Stimulated activated naive CD8-positive, alpha-beta T cell treated with anti-CD3 and anti-CD28 coated beads, Interleukin-15, amount 100 ng/mL, for 72 hours (primary cell): ENCODE measurements at regions not wholly inside any gene's neighbourhood (a gene's known extent, or its start where the extent isn't known, plus 50 kb on each side); places are given as distances from the start of the nearest gene placed in this dataset.
A peak's percentile ranks its signal among the peaks of the same experiment; 100 is the strongest.

Source experiments
- ATAC-seq: fragments of 150-1000 bp; cut with Tn5 transposase; 2 replicates; pipeline ENCODE4 v1.10.0; 2021; ENCODE audit warnings: mild to moderate bottlenecking, moderate library complexity
- DNase-seq, 2 donors: peaks; one replicate each; pipeline ENCODE4 v3.0.0; 2021 to 2022
- H3K27ac Mint-ChIP-seq, 2 donors: one replicate each; pipeline ENCODE4 v1.8.0; 2022; ENCODE audit warnings: mild to moderate bottlenecking in 2 of 2, mixed read lengths in 2 of 2, moderate library complexity in 2 of 2
- H3K27me3 Mint-ChIP-seq: one replicate; pipeline ENCODE4 v1.8.0; 2022; ENCODE audit warnings: mixed read lengths
- H3K4me1 Mint-ChIP-seq: one replicate; pipeline ENCODE4 v1.8.0; 2022; ENCODE audit warnings: mild to moderate bottlenecking, mixed read lengths
- H3K4me3 Mint-ChIP-seq, 2 donors: one replicate each; pipeline ENCODE4 v1.8.0; 2022; ENCODE audit warnings: mild to moderate bottlenecking in 2 of 2, mixed read lengths in 2 of 2, moderate library complexity in 1 of 2
- H3K9me3 Mint-ChIP-seq, 2 donors: one replicate each; pipeline ENCODE4 v1.8.0; 2022; ENCODE audit warnings: mixed read lengths in 2 of 2

DNA sequence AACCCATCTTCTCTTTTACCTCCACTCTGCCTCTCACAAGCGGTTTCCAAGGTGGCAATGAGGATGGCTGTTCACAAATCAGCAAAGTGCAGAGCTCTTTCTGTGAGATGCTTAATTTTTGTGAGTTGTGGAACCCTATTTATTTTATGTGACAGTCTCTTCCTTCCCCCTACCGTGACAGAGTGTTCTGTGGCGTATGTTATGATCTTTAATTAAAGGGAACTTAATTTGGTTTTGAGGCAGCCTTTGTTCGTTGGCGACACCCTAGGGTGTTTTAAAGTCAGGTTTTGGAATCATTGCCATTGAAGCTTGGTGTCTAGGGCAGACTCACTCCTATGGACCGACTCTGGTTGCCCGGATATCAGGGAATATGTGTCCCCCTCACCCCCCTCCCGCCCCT lies 83.3 kb upstream of the IRX3 start:
- Mint-ChIP-seq H3K4me1 (peaks cover 10% of the 10 kb centered on the region), H3K27me3 (peaks cover 51% of the 10 kb centered on the region), H3K4me3 (no peak overlapping the region), H3K27ac (no peak overlapping the region), H3K9me3 (no peaks in the 10 kb centered on the region)
- no peak for ATAC-seq
- DNase-seq, result no peak

DNA sequence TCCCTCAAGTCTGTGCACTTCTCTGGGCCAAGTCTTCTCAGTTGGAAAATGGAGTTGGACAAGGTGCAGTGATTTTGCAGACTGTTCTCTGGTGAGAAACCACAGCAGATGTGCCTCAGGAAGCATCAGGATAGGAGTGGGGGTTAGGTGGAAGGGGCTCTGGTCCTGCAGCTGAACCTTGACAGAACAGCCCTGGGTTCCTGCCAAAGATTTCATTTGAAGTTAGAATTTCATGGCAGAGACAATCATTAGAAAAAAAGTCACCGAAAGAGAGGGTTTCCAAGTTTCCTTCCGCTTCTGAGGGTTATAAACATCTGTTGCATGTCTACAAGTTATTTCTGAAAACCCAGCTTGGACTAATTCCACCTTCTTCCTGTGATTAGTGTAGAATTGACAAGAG lies 80.4 kb upstream of the IRX3 start:
- ATAC-seq, result no peak
- H3K9me3 Mint-ChIP-seq, result no peaks in the 10 kb centered on the region
- no peak for DNase-seq
- H3K4me1 Mint-ChIP-seq, result no peaks in the 10 kb centered on the region
- no peak overlapping the region for H3K4me3 Mint-ChIP-seq
- H3K27me3 Mint-ChIP-seq, result peaks cover 36% of the 10 kb centered on the region
- H3K27ac Mint-ChIP-seq, result no peak overlapping the region

DNA sequence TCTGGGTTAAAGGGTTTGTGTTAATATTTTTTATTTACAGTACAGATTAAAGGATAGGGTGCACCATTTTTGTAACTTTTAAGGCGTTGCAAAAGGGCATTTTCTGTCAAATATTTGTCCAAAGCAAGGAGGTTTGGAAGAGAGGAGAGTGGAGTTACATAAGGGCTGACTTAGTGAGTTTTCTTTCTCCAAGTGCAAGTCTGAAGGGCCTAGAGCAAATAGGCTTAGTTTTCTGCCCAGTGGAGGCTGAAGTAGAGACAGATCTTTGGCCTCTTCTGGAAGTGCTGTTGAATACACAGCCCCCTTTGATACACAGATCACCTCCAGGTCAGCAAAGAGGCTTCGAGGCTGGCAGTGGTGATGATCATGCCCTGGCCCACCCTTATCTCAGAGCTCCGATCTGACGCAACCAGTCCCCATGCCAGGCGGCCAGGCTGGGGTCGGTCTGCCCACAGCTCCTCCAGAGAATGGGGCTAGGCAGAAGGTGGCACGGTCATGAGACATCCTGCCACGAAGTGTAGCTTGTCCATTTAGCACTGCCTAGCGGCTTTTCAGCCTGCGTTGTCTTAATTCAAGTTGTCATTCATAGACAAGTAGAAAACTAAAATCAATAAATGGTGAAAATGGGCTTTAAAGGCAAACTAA lies 79.5 kb upstream of the IRX3 start:
- H3K9me3 Mint-ChIP-seq, result no peaks in the 10 kb centered on the region
- no peak for ATAC-seq

DNA sequence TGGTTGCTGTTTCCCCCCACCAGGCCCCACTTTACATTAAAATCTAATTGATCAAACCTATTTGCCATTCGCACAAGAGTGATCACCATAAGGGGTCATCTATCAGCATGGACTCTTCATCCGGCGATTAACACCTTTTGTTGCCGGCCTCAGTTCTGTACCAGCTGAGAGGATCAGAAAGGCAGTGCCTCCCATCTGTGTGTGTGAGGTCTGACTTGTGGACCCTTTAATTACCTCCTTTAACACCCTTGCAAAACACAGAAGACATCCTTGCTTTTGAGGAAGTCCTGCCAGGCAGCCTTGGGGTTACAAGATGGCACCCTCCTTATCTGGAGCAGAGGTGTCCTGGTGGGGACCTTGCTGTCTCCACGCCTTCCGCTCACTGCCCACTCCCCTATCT lies 77.2 kb upstream of the IRX3 start:
- no peak overlapping the region for H3K27ac Mint-ChIP-seq
- no peaks in the 10 kb centered on the region for H3K4me1 Mint-ChIP-seq
- no peak overlapping the region for H3K4me3 Mint-ChIP-seq
- peaks cover 38% of the 10 kb centered on the region for H3K27me3 Mint-ChIP-seq
- H3K9me3 Mint-ChIP-seq, result no peaks in the 10 kb centered on the region
- ATAC-seq (no peak), DNase-seq (no peak)

More for the DNA sequence above, 79.5 kb upstream of the IRX3 start:
- Mint-ChIP-seq H3K27ac (no peak overlapping the region), H3K4me1 (no peaks in the 10 kb centered on the region), H3K4me3 (no peak overlapping the region), H3K27me3 (peaks cover 40% of the 10 kb centered on the region)
- DNase-seq, result no peak

DNA sequence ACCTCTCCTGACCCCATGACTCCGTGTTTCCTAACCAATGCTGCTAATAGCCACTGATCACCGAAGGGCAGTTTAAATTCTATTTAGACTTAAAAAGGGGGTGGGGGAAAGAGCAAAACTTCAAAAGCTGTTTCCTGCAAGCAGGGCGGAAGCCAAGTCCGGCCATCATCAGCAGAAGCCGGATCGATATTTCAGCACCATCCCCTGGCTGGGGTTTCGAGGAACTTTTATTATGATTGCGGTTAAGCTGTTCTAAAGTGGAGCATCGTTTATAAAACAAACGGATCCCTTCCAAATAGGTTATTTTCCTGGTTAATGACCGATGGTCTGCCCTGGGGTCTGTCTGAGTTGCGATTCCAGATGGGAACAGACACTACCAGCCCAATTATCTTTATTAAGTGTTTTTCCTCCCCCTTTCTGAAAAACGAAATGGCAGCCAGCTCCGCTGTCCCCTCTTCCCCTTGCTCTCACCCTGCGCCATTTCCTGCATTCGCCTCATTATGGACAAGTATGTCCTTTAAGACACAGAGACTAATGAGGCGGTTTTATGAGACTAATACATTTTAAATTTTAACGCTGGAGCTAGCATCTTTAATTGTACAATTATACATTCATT lies 76.1 kb upstream of the IRX3 start:
- Mint-ChIP-seq H3K9me3 (no peaks in the 10 kb centered on the region), H3K4me3 (no peak overlapping the region), H3K27ac (no peak overlapping the region), H3K4me1 (no peaks in the 10 kb centered on the region), H3K27me3 (peaks cover 48% of the 10 kb centered on the region)
- DNase-seq (no peak), ATAC-seq (no peak)

DNA sequence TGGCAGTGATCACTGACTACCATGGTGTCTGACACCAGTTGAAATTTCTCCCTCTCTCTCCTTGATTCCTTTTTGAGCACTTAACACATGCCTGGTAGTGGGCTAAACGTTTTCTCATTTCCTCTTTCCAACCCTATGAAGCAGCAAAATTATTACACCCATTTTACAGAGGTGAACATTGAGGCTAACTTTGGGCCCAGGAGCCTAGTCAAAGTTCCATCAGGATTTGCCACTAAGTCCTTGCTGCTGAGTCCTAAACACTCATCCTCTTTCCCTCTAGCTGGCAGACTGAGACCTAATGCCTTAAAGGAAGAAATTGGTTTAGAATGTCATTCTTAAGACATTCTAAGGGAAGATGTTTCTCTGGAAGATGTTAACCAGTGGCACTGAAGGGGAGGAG lies 74.7 kb upstream of the IRX3 start:
- no peak for DNase-seq
- no peak overlapping the region for H3K27ac Mint-ChIP-seq
- H3K27me3 Mint-ChIP-seq, result peaks cover 48% of the 10 kb centered on the region

DNA sequence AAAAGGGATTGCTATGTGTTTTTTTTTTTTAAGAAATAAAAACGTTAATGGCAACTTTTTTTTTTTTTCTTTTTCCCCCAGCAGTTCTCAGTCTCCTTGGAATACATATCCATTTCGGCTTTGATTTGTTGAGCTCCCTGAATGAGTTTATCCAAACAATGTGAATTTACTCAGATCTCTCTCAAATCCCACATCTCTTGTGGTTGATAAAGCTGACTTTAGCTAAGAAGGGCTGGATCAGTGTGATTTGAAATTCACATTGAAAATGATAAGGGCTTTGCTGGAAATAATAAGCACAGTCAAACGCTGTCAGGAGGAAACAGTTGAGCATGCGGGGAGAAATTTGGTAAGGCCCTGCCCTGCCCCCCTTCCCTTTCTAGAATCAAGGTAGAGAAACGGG lies 74.1 kb upstream of the IRX3 start:
- Mint-ChIP-seq H3K4me1 (no peaks in the 10 kb centered on the region), H3K4me3 (no peak overlapping the region), H3K9me3 (peaks cover 0 to 7% of the 10 kb centered on the region in 2 donors), H3K27me3 (peaks cover 48% of the 10 kb centered on the region), H3K27ac (no peak overlapping the region)
- no peak for ATAC-seq
- DNase-seq, result no peak

More for the DNA sequence above, 74.7 kb upstream of the IRX3 start:
- H3K9me3 Mint-ChIP-seq, result peaks cover 0 to 1% of the 10 kb centered on the region in 2 donors
- no peak for ATAC-seq
- no peaks in the 10 kb centered on the region for H3K4me1 Mint-ChIP-seq
- H3K4me3 Mint-ChIP-seq, result no peak overlapping the region

DNA sequence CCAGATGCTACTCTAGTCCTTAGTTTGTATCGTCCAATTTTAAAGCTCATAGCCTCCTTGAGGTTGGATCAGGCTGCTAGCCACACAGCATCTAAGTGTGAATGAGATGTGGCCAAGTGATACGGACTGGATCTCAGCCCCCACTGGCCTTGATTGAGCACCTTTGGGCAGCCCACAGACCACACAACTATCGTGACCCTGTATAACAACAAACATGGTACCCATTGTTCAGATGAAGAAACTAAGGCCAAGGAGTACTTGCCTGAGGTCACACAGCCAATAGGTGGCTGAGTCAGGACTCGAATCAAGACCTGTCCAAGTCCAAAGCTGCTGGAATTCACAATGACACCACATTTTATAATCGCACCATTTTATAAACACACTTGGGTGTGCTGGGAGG lies 73.0 kb upstream of the IRX3 start:
- ATAC-seq (no peak), DNase-seq (no peak)
- no peak overlapping the region for H3K27ac Mint-ChIP-seq
- H3K4me1 Mint-ChIP-seq, result no peaks in the 10 kb centered on the region
- H3K4me3 Mint-ChIP-seq, result no peak overlapping the region
- H3K27me3 Mint-ChIP-seq, result peaks cover 48% of the 10 kb centered on the region
- peaks cover 0 to 13% of the 10 kb centered on the region in 2 donors for H3K9me3 Mint-ChIP-seq

DNA sequence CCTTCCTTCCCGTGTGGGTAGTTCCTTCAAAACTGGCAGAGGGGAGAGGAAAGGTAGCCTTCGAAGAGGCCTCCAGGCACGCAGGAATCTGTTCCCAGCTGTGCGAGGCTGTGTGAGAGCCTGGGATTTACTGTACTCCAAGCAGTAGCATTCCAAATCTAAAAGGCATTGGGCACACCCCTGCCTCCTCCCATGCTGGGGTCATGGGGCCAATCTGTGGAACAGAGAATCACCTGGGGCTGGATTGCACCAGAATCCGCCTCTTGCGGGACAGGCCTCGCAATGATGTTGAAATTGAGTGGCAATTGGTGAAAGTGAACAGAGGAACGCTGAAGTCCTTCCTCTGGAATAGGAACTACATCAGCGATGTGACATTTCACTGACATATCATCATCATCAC lies 72.5 kb upstream of the IRX3 start:
- ATAC-seq (no peak), DNase-seq (no peak)
- no peak overlapping the region for H3K4me3 Mint-ChIP-seq
- no peak overlapping the region for H3K27ac Mint-ChIP-seq
- H3K4me1 Mint-ChIP-seq, result no peaks in the 10 kb centered on the region
- H3K9me3 Mint-ChIP-seq, result peaks cover 0 to 13% of the 10 kb centered on the region in 2 donors
- H3K27me3 Mint-ChIP-seq, result peaks cover 48% of the 10 kb centered on the region

DNA sequence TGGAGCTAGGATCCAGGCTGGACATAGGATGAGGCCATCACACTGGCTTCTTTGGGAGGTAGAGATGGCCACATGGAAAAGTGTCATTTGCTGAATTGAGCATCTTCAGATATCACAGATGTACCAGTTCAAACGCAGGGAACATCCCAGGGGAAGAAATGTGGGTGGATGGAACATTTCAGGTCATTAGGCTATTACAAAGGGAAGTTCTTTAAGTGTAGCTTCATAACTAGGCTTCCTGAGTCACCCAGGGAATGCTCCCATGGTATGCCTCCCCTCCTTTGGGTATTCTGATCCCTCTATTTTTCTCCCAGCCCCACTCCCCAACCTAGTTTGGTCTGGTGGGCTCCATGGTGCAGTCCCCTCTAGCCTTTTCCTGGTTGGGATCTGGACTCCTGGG lies 69.8 kb upstream of the IRX3 start:
- Mint-ChIP-seq H3K9me3 (peaks cover 0 to 13% of the 10 kb centered on the region in 2 donors), H3K27me3 (peaks cover 36% of the 10 kb centered on the region), H3K27ac (no peak overlapping the region), H3K4me3 (no peak overlapping the region), H3K4me1 (no peaks in the 10 kb centered on the region)
- no peak for ATAC-seq
- DNase-seq, result no peak

DNA sequence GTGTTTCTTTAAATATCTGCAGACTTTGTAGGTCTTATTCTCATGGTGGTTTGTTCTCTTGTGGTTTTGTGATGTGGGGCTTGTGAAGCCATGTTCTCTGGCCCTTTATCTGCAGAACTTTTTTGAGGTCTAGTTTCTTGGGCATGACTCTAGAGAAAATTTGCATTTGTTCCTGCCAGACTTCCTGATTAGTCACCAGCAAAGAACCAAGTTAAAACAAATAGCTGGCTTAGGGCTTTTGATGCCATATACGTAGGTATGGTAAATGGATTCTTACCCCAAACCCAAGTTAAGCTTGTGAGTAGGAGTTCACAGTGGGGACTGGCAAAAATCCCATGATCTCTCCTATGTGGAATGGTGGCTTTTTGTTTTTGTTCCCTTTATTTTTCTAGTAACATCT lies 68.7 kb upstream of the IRX3 start:
- no peak for DNase-seq
- Mint-ChIP-seq H3K9me3 (peaks cover 0 to 13% of the 10 kb centered on the region in 2 donors), H3K27ac (no peak overlapping the region), H3K4me3 (no peak overlapping the region), H3K27me3 (peaks cover 30% of the 10 kb centered on the region), H3K4me1 (no peaks in the 10 kb centered on the region)
- no peak for ATAC-seq

DNA sequence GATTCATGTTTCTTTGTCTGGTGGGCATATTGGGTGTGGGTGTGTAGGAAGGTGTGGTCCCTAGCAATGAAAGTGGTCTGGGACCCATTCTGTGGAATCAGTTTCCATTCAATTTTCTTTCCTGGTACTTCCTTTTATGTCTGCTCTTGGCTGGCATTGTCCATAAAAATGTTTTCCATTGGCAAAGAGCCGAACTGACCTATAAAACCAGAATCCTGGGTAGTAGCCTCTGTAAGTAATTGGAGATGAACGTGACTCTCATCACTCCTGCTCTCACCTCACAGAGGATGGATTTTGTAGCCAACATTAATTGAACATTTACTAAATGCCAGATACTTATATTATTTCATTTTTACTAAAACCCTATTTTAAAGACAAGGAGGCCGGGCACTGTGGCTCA lies 66.5 kb upstream of the IRX3 start:
- no peak overlapping the region for H3K4me3 Mint-ChIP-seq
- H3K27ac Mint-ChIP-seq, result no peak overlapping the region
- H3K27me3 Mint-ChIP-seq, result peaks cover 15% of the 10 kb centered on the region
- peaks cover 0 to 13% of the 10 kb centered on the region in 2 donors for H3K9me3 Mint-ChIP-seq
- no peaks in the 10 kb centered on the region for H3K4me1 Mint-ChIP-seq
- no peak for DNase-seq
- ATAC-seq, result no peak

DNA sequence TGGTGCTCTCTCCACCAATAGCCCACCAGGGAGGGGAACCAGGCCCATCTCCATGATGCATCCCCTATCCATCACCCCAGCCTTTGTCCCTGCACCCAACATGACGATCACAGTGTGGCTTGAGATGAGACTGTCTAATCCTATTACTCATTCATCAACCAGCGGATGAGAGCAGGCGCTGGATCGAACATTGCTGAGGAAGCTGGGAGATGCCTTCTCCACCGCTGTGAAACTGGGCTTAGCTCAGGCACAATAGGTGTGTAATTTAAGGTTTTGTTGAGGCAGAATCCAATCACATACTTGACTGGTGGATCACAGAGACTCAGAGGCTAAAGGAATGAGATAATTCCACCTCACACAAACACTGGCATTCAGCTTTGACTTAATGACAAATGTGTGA lies 64.6 kb upstream of the IRX3 start:
- H3K27ac Mint-ChIP-seq, result no peak overlapping the region
- ATAC-seq, result no peak
- H3K4me1 Mint-ChIP-seq, result no peaks in the 10 kb centered on the region
- no peak overlapping the region for H3K4me3 Mint-ChIP-seq
- peaks cover 0 to 11% of the 10 kb centered on the region in 2 donors for H3K9me3 Mint-ChIP-seq
- no peak for DNase-seq
- H3K27me3 Mint-ChIP-seq, result peaks cover 11% of the 10 kb centered on the region

DNA sequence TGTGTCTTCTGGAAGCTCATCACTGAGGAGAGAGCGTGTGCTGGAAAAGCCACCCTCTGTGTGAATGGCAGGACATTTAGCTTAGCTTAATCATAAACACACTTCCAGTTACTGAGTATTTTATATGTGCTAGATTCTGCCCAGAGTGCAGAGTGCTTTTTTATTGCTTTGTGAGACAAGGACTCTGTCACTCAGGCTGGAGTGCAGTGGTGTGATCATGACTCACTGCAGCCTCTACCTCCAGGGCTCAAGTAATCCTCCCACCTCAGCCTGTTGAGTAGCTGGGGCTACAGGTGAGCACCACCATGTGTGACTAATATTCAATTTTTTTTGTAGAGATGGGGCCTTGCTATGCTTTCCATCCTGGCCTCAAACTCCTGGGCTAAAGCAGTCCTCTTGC lies 61.4 kb upstream of the IRX3 start:
- Mint-ChIP-seq H3K27ac (peak overlapping the region in 1 of 2 donors; percentile 60), H3K27me3 (peaks cover 11% of the 10 kb centered on the region), H3K4me1 (no peaks in the 10 kb centered on the region), H3K9me3 (no peaks in the 10 kb centered on the region), H3K4me3 (no peak overlapping the region)
- ATAC-seq (no peak), DNase-seq (no peak)

DNA sequence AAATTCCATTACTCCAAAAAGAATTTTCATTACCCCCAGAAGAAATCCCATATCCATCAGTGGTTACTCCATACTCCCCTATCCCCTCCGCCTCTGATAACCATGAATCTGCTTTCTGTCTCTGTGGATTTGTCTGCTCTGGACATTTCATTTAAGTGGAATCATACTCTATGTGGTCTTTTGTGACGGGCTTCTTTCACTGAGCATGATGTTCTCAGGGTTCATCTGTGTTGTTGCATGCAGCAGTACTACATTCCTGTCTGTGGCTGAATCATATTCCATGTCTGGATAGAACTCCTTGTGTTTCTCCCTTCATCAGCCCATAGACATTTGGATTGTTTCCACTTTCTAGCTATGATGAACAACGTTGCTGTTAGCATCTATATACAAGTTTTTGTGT lies 59.5 kb upstream of the IRX3 start:
- Mint-ChIP-seq H3K27me3 (peaks cover under 1% of the 10 kb centered on the region), H3K27ac (no peak overlapping the region), H3K9me3 (no peaks in the 10 kb centered on the region), H3K4me1 (no peaks in the 10 kb centered on the region), H3K4me3 (no peak overlapping the region)
- DNase-seq (no peak), ATAC-seq (no peak)

DNA sequence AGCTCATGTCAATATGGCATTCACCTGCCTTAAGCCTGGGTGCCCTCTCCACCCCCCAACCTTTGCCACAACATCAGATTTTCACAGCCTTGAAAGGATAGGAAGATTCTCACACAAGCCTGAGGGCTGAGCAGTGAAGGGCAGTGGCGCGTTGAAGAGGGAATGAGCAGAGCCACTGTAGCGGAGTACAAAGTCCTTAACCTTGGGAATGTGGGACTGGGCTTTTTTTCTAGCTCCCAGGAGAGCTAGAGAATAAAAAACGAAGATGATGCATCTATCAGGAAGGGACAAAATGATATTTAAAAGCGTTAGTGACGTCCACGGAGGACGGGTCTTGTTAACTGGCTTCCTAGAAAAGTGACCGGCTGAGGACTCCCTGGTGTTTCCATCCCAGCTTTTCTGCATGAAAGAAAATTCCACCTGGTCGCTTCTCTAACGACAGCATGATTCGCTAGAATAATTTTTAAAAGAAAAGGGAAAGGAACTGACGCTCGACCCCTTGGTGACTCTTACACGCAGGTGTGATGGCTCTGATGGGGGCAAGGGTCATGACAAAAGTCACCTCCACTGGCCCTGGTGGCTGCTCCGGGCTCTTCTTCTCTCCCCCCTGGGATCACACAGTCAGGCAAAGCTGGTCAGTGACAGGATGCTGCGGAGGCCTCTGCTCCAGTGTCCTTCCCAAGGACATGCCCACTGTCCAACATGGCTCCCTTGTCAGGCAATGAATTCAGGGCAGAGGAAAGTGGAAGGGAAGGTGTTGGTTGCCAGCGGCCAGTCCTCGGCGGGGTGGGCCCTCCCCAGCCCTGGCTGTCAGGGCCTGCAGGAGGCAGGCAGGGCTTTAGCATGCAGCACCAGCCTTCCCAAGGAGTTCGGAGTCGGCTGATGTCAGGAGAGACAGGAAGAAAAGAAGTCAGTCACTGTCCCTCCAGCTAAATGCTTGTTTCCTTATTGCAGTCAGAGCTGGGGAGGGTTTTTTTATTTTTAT lies 58.4 kb upstream of the IRX3 start:
- DNase-seq (no peak), ATAC-seq (no peak)
- no peak overlapping the region for H3K27ac Mint-ChIP-seq
- no peak overlapping the region for H3K4me3 Mint-ChIP-seq
- H3K9me3 Mint-ChIP-seq, result no peaks in the 10 kb centered on the region
- H3K4me1 Mint-ChIP-seq, result no peaks in the 10 kb centered on the region
- H3K27me3 Mint-ChIP-seq, result peaks cover 3% of the 10 kb centered on the region
